B cell (primary cell): ENCODE measurements at regions not wholly inside any gene's neighbourhood (a gene's known extent, or its start where the extent isn't known, plus 50 kb on each side); places are given as distances from the start of the nearest gene placed in this dataset.

Experiments
- ATAC-seq: fragments of 200-7000 bp; cut with Tn5 transposase; one replicate; pipeline ENCODE4 v1.10.0; 2021; ENCODE audit warnings: low read depth, mild to moderate bottlenecking, moderate number of reproducible peaks, moderate library complexity
- CTCF ChIA-PET: fragments of 350-600 bp; sonication (Branson Sonifier 250); formaldehyde crosslinking; loops from one replicate; lab custom pipeline; 2021; ENCODE audit warnings: antibody characterized with exemption, inconsistent platforms; lab: Charles Lee
- POLR2A ChIA-PET: fragments of 350-600 bp; sonication (Branson Sonifier 250); formaldehyde crosslinking; loops from one replicate; lab custom pipeline; 2021; ENCODE audit warnings: antibody characterized with exemption; lab: Charles Lee
- DNase-seq: peaks from one replicate; pipeline ENCODE4 v3.0.0; 2013
- H2AFZ ChIP-seq: 2 replicates; pipeline ENCODE4 v1.6.1; 2012; ENCODE audit warnings: mild to moderate bottlenecking, low read depth, low read length; ENCODE audit not compliant: insufficient read depth, poor library complexity, severe bottlenecking
- H3K27ac ChIP-seq, 2 donors: 1 replicate in 1 of 2; 2 replicates in 1 of 2; pipeline ENCODE4 v1.5.1; 2012 to 2013; ENCODE audit warnings: low read length in 2 of 2, mild to moderate bottlenecking in 2 of 2, moderate library complexity in 1 of 2
- H3K27me3 ChIP-seq, 4 experiments: fragments of 200-600 bp in 1 of 4; sonication (generic) in 1 of 4; replicated peaks in 1 of 4; 1 replicate in 2 of 4; 2 replicates in 2 of 4; pipeline versions ENCODE4 v1.6.1 to v1.7.0; 2013 to 2016; ENCODE audit warnings: low read length in 3 of 4, mild to moderate bottlenecking in 2 of 4, mixed read lengths in 1 of 4, moderate library complexity in 1 of 4; ENCODE audit not compliant: insufficient read depth in 4 of 4, control insufficient read depth in 3 of 4; ENCODE audit errors: control extremely low read depth in 1 of 4
- H3K36me3 ChIP-seq, 2 experiments: replicated peaks in 1 of 2; 1 replicate in 1 of 2; 2 replicates in 1 of 2; pipeline versions ENCODE4 v1.6.1 to v1.7.1; 2013; ENCODE audit warnings: low read length in 1 of 2; ENCODE audit not compliant: insufficient read depth in 2 of 2, control insufficient read depth in 1 of 2; ENCODE audit errors: control extremely low read depth in 1 of 2, extremely low read depth in 1 of 2
- H3K4me1 ChIP-seq, 2 donors: fragments of 200-600 bp in 1 of 2; sonication (generic) in 1 of 2; 1 replicate in 1 of 2; 2 replicates in 1 of 2; pipeline versions ENCODE4 v1.5.1 to v1.6.1; 2013 to 2017; ENCODE audit warnings: low read length in 2 of 2; ENCODE audit not compliant: control insufficient read depth in 2 of 2, insufficient read depth in 2 of 2
- H3K4me2 ChIP-seq: replicated peaks from 2 replicates; pipeline ENCODE3; 2012; ENCODE audit warnings: mild to moderate bottlenecking, low read depth, low read length; ENCODE audit not compliant: poor library complexity, severe bottlenecking
- H3K4me3 ChIP-seq, 5 experiments: fragments of 200-600 bp in 1 of 5; sonication (generic) in 1 of 5; 1 replicate in 3 of 5; 2 replicates in 2 of 5; pipeline versions ENCODE4 v1.5.1 to v1.7.0; 2011 to 2016; ENCODE audit warnings: low read length in 4 of 5, mild to moderate bottlenecking in 4 of 5, low read depth in 2 of 5, control low read depth in 1 of 5, moderate library complexity in 1 of 5; ENCODE audit not compliant: insufficient read depth in 1 of 5; ENCODE audit errors: control extremely low read depth in 1 of 5, extremely low read depth in 1 of 5
- H3K79me2 ChIP-seq: fragments of 200-600 bp; sonication (generic); one replicate; pipeline ENCODE4 v1.6.0; 2016; ENCODE audit warnings: low read length; ENCODE audit not compliant: control insufficient read depth, insufficient read depth
- H3K9ac ChIP-seq: fragments of 200-600 bp; sonication (generic); 2 replicates; pipeline ENCODE4 v1.6.1; 2017; ENCODE audit warnings: mild to moderate bottlenecking, low read length, moderate library complexity
- H3K9me3 ChIP-seq, 3 donors: one replicate each; pipeline versions ENCODE4 v1.6.1 to v1.7.1; 2013; ENCODE audit warnings: low read length in 2 of 3; ENCODE audit not compliant: control insufficient read depth in 2 of 3, insufficient read depth in 1 of 3; ENCODE audit errors: control extremely low read depth in 1 of 3
- H4K20me1 ChIP-seq: 2 replicates; pipeline ENCODE4 v1.6.0; 2012; ENCODE audit warnings: mild to moderate bottlenecking, low read length; ENCODE audit not compliant: insufficient read depth, control insufficient read depth, poor library complexity, severe bottlenecking
- H3K27ac Mint-ChIP-seq: one replicate; pipeline ENCODE4 v1.8.0; 2021; ENCODE audit warnings: mixed read lengths
- H3K27me3 Mint-ChIP-seq: one replicate; pipeline ENCODE4 v1.8.0; 2021; ENCODE audit warnings: mixed read lengths
- H3K4me1 Mint-ChIP-seq: one replicate; pipeline ENCODE4 v1.8.0; 2021; ENCODE audit warnings: mixed read lengths
- H3K4me3 Mint-ChIP-seq: one replicate; pipeline ENCODE4 v1.8.0; 2021; ENCODE audit warnings: mixed read lengths
- H3K9me3 Mint-ChIP-seq: one replicate; pipeline ENCODE4 v1.8.0; 2022; ENCODE audit warnings: mixed read lengths; ENCODE audit not compliant: insufficient read depth
- EZH2 ChIP-seq: IDR thresholded peaks from 2 replicates; pipeline ENCODE4 v1.6.1; 2012; ENCODE audit warnings: borderline replicate concordance, low read depth, mild to moderate bottlenecking, moderate library complexity, low read length; ENCODE audit not compliant: insufficient read depth, poor library complexity, severe bottlenecking
- WGBS: methylation state at CpG from one replicate; pipeline ENCODE4 v1.1.5; 2013; ENCODE audit warnings: missing lambda C conversion rate; ENCODE audit not compliant: insufficient coverage; 5-methylcytosine and 5-hydroxymethylcytosine counted together
- intact Hi-C: fragments of 100-400 bp; cut with micrococcal nuclease; formaldehyde crosslinking; loops from one replicate; pipeline ENCODE4 v1.10.0; 2022
- TF ChIP-seq, protein P1 (sequence below): fragments of 200-600 bp; IDR thresholded peaks from one replicate; pipeline ENCODE4 v1.8.0; 2022; ENCODE audit warnings: antibody characterized with exemption, mild to moderate bottlenecking

DNA sequence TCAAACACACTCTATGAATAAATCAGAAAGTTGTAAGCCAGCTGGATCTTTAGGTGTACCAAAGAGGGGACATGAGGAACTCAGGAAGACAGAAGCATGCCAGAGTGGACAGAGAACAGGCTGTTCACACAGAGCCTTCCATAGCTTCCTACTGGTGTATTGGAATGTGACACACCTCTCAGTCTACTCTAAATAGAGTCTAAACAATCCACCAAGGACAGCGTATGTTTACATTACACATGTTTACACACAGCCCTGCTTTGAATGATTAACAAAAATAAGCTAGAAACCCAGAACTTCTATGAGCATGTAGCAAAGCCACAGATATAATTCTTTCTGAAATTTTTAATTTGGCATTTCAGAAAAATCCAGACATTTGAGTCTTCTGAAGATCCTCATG lies 1279.0 kb upstream of the CDH8 start:
- H3K36me3 ChIP-seq: no peaks in the 10 kb centered on the region
- no peaks in the 10 kb centered on the region for H3K79me2 ChIP-seq
- no peak for TF ChIP-seq EZH2
- TF ChIP-seq, protein P1, sequence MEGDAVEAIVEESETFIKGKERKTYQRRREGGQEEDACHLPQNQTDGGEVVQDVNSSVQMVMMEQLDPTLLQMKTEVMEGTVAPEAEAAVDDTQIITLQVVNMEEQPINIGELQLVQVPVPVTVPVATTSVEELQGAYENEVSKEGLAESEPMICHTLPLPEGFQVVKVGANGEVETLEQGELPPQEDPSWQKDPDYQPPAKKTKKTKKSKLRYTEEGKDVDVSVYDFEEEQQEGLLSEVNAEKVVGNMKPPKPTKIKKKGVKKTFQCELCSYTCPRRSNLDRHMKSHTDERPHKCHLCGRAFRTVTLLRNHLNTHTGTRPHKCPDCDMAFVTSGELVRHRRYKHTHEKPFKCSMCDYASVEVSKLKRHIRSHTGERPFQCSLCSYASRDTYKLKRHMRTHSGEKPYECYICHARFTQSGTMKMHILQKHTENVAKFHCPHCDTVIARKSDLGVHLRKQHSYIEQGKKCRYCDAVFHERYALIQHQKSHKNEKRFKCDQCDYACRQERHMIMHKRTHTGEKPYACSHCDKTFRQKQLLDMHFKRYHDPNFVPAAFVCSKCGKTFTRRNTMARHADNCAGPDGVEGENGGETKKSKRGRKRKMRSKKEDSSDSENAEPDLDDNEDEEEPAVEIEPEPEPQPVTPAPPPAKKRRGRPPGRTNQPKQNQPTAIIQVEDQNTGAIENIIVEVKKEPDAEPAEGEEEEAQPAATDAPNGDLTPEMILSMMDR: no peak
- H3K27ac ChIP-seq: no peak overlapping the region
- ChIA-PET POLR2A (no interaction called here), CTCF (no interaction called here)
- no peaks in the 10 kb centered on the region for H3K27me3 ChIP-seq
- intact Hi-C loops: no loop called here
- no peak for DNase-seq
- Mint-ChIP-seq H3K9me3 (peaks cover 2% of the 10 kb centered on the region), H3K4me3 (no peak overlapping the region), H3K27me3 (no peaks in the 10 kb centered on the region), H3K4me1 (no peaks in the 10 kb centered on the region), H3K27ac (no peak overlapping the region)
- peaks cover 0 to 1% (median 0%) of the 10 kb centered on the region in 3 donors for H3K9me3 ChIP-seq
- ATAC-seq: no peak
- no peak overlapping the region for H3K4me2 ChIP-seq
- H3K4me1 ChIP-seq: no peaks in the 10 kb centered on the region
- no peaks in the 10 kb centered on the region for H4K20me1 ChIP-seq
- WGBS: no CpG with 5 or more reads among the region's 1 CpG
- H2AFZ ChIP-seq: no peak overlapping the region
- H3K4me3 ChIP-seq: no peak overlapping the region
- H3K9ac ChIP-seq: no peak overlapping the region

DNA sequence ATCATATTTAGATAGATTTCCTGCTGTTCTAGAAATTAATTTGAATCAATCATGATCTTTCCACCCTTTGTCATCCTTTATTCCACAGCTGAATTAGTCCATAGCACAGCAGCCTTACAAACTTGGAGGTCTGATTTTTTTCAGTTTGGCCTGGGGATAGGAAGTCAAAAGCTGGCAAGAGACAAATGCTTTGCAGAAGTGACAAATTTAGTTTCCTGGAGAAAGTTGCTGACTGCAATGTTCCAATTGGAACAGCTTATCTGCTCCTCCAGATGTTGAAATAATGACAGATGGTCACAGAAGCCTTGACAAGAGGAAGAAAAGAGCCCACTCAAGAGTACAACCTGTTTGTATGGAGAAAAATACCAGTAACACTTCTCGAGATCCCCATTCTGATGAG lies 1276.1 kb upstream of the CDH8 start:
- intact Hi-C loops: no loop called here
- no peak for ATAC-seq
- Histone ChIP-seq H3K27me3 (no peaks in the 10 kb centered on the region), H3K9me3 (no peaks in the 10 kb centered on the region), H4K20me1 (no peaks in the 10 kb centered on the region), H3K79me2 (no peaks in the 10 kb centered on the region), H2AFZ (no peak overlapping the region), H3K9ac (no peak overlapping the region), H3K4me1 (no peaks in the 10 kb centered on the region), H3K4me2 (no peak overlapping the region), H3K36me3 (no peaks in the 10 kb centered on the region), H3K4me3 (no peak overlapping the region), H3K27ac (no peak overlapping the region)
- Mint-ChIP-seq H3K4me3 (no peak overlapping the region), H3K27ac (no peak overlapping the region), H3K9me3 (no peaks in the 10 kb centered on the region), H3K27me3 (no peaks in the 10 kb centered on the region), H3K4me1 (no peaks in the 10 kb centered on the region)
- TF ChIP-seq, protein P1: no peak
- no peak for TF ChIP-seq EZH2
- ChIA-PET POLR2A (no interaction called here), CTCF (no interaction called here)
- no peak for DNase-seq
- no CpG with 5 or more reads among the region's 1 CpG for WGBS
